ENCODE measurements at regions not wholly inside any gene's neighbourhood (a gene's known extent, or its start where the extent isn't known, plus 50 kb on each side); places are given as distances from the start of the nearest gene placed in this dataset.

DNA sequence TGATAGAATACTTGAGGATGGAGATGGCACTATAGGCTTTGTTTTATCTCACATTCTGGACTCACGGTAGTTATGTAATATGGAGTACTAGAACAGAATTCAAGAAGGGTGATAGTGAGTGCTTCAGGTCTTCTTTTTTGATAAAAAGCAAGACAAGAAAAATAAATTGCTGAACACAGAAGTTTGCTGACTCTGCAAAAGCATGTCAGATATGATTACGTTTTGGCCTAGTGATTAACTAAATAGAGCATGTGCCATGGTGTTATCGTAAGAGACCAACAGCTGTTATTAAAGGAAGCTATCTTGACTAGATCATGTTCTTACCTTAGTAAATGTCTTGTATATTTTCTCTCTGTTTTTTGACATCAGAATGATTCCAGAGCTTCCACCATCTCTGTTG lies 436.9 kb upstream of the LCORL start:
- no peak for TF ChIP-seq POLR2A (IDR thresholded peaks at IDR 0.05)
- TF ChIP-seq, protein P1, sequence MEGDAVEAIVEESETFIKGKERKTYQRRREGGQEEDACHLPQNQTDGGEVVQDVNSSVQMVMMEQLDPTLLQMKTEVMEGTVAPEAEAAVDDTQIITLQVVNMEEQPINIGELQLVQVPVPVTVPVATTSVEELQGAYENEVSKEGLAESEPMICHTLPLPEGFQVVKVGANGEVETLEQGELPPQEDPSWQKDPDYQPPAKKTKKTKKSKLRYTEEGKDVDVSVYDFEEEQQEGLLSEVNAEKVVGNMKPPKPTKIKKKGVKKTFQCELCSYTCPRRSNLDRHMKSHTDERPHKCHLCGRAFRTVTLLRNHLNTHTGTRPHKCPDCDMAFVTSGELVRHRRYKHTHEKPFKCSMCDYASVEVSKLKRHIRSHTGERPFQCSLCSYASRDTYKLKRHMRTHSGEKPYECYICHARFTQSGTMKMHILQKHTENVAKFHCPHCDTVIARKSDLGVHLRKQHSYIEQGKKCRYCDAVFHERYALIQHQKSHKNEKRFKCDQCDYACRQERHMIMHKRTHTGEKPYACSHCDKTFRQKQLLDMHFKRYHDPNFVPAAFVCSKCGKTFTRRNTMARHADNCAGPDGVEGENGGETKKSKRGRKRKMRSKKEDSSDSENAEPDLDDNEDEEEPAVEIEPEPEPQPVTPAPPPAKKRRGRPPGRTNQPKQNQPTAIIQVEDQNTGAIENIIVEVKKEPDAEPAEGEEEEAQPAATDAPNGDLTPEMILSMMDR (IDR thresholded peaks at IDR 0.05), result no peak
- TF ChIP-seq POLR2AphosphoS5 (IDR thresholded peaks at IDR 0.05), result no peak
- TF ChIP-seq EP300 (IDR thresholded peaks at IDR 0.05), result no peak

All from sigmoid colon (tissue), 4 donors.